ENCODE measurements at regions not wholly inside any gene's neighbourhood (a gene's known extent, or its start where the extent isn't known, plus 50 kb on each side); places are given as distances from the start of the nearest gene placed in this dataset.
"Not testable (repeated sequence)": the region's sequence is repeated elsewhere in the genome, so short reads cannot be mapped to it uniquely, and the experiment has no call there.

GRCh38 chr10:81733542-81733941 lies 141.5 kb upstream of the NRG3 start (continued):
- TF ChIP-seq PBX3 (IDR thresholded peaks at IDR 0.05) = no peak

GRCh38 chr10:81735167-81735566 lies 139.8 kb upstream of the NRG3 start:
- POLR2A ChIA-PET; H3K9me3 ChIP-seq; H3K27ac ChIP-seq (ENCODE audit: low read depth in 2 of 2, low read length in 1 of 2); H3K36me3 ChIP-seq (replicated peaks in 1 of 2; ENCODE audit: control insufficient read depth in 1 of 2, insufficient read depth in 2 of 2, low read length in 1 of 2); DNase-seq; H3K9me2 ChIP-seq; H3F3A ChIP-seq (replicated peaks; ENCODE audit: insufficient read depth); H3K4me2 ChIP-seq; H2AFZ ChIP-seq (ENCODE audit: low read depth); H3K79me2 ChIP-seq (ENCODE audit: insufficient read depth); H3K9ac ChIP-seq; H3K4me1 ChIP-seq (ENCODE audit: control insufficient read depth in 1 of 2, insufficient read depth in 2 of 2, low read depth in 1 of 2, low read length in 1 of 2); H3K4me3 ChIP-seq (ENCODE audit: low read depth in 2 of 2, low read length in 1 of 2); H4K20me1 ChIP-seq (ENCODE audit: insufficient read depth); H3K27me3 ChIP-seq (ENCODE audit: insufficient read depth); CTCF ChIA-PET: not testable (repeated sequence)
- 13% methylated on average over 9 of the region's 9 CpGs for WGBS (ENCODE audit: low lambda C conversion rate)

GRCh38 chr10:81759111-81759510 lies 115.9 kb upstream of the NRG3 start:
- no peak overlapping the region for H2AFZ ChIP-seq (ENCODE audit: low read depth)
- DNase-seq = no peak
- no peak overlapping the region for H3K27ac ChIP-seq (ENCODE audit: low read depth in 2 of 2, low read length in 1 of 2)
- H3K36me3 ChIP-seq (replicated peaks in 1 of 2; ENCODE audit: control insufficient read depth in 1 of 2, insufficient read depth in 2 of 2, low read length in 1 of 2) = no peaks in the 10 kb centered on the region
- no peak overlapping the region for H3K4me3 ChIP-seq (ENCODE audit: low read depth in 2 of 2, low read length in 1 of 2)
- H3K79me2 ChIP-seq (ENCODE audit: insufficient read depth) = no peaks in the 10 kb centered on the region
- no peak overlapping the region for H3K4me2 ChIP-seq
- CTCF ChIA-PET = no interaction called here
- H3K9me2 ChIP-seq = no peaks in the 10 kb centered on the region
- H3K4me1 ChIP-seq (ENCODE audit: control insufficient read depth in 1 of 2, insufficient read depth in 2 of 2, low read depth in 1 of 2, low read length in 1 of 2) = no peaks in the 10 kb centered on the region
- no peaks in the 10 kb centered on the region for H4K20me1 ChIP-seq (ENCODE audit: insufficient read depth)
- POLR2A ChIA-PET = no interaction called here
- H3F3A ChIP-seq (replicated peaks; ENCODE audit: insufficient read depth) = no peaks in the 10 kb centered on the region
- no peak overlapping the region for H3K9ac ChIP-seq
- H3K9me3 ChIP-seq = peaks cover 12% of the 10 kb centered on the region; the same call in 1 of the 2 replicates
- H3K27me3 ChIP-seq (ENCODE audit: insufficient read depth) = no peaks in the 10 kb centered on the region
- WGBS (ENCODE audit: low lambda C conversion rate) = 54% methylated on average over 2 of the region's 2 CpGs
- TF ChIP-seq USF1 (IDR thresholded peaks at IDR 0.05; ENCODE audit: borderline replicate concordance, low read depth) (no peak), MEF2A (IDR thresholded peaks at IDR 0.05; ENCODE audit: borderline replicate concordance, low read depth) (no peak), TAF1 (IDR thresholded peaks at IDR 0.05; ENCODE audit: borderline replicate concordance, low read depth, low read length) (no peak), CTCF (IDR thresholded peaks at IDR 0.05) (no peak), POLR2AphosphoS5 (IDR thresholded peaks at IDR 0.05; ENCODE audit: low read depth, low read length) (no peak), ELF1 (IDR thresholded peaks at IDR 0.05) (no peak), NFIC (IDR thresholded peaks at IDR 0.05; ENCODE audit: borderline replicate concordance) (no peak), EZH2phosphoT487 (IDR thresholded peaks at IDR 0.05; ENCODE audit: borderline replicate concordance, low read depth) (no peak), IRF3 (IDR thresholded peaks at IDR 0.05; ENCODE audit: low read depth, low read length) (no peak), MAX (IDR thresholded peaks at IDR 0.05; ENCODE audit: low read depth) (no peak), ZBTB33 (IDR thresholded peaks at IDR 0.05; ENCODE audit: borderline replicate concordance, low read depth) (no peak), FOSL2 (IDR thresholded peaks at IDR 0.05; ENCODE audit: borderline replicate concordance, low read depth) (no peak), TEAD4 (IDR thresholded peaks at IDR 0.05; ENCODE audit: borderline replicate concordance, insufficient read depth) (no peak), FOXJ3 (CRISPR knock-in tag; IDR thresholded peaks at IDR 0.05) (no peak), FOXM1 (IDR thresholded peaks at IDR 0.05; ENCODE audit: low read depth) (no peak), YY1 (IDR thresholded peaks at IDR 0.05; ENCODE audit: low read depth) (no peak), USF2 (IDR thresholded peaks at IDR 0.05; ENCODE audit: borderline replicate concordance, low read depth, low read length) (no peak), CHD2 (IDR thresholded peaks at IDR 0.05; ENCODE audit: low read length, partially characterized antibody) (no peak)
